CD4-positive, alpha-beta T cell treated with Interleukin-2 at 100 ng/mL for 4 hours (primary cell): ENCODE measurements at regions not wholly inside any gene's neighbourhood (a gene's known extent, or its start where the extent isn't known, plus 50 kb on each side); places are given as distances from the start of the nearest gene placed in this dataset.
"Not testable (repeated sequence)": the region's sequence is repeated elsewhere in the genome, so short reads cannot be mapped to it uniquely, and the experiment has no call there.

Source experiments
- DNase-seq: peaks from one replicate; pipeline ENCODE4 v3.0.0-alpha.2; 2020; ENCODE audit warnings: low spot score

DNA sequence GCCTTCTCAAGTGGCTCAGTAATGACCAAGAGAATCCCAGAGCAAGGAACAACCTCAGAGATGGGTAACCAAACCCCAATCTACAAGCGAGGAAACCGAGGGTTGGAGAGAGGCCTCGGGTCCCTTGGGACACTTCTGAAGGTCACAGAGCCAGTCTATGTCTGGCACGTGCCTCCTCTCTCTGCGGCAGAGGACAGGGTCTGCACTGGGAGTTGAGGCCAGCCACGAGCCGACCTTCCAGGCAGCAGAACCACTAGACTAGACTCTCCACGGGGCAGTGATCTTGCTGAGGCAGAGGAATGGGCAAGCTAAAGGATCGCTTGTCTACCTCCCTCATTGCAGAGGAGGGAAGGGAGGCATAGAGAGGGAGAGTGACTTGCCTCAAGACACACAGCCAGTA, 100.6 kb upstream of the SMAD3 start:
- no peak for DNase-seq

- DNase-seq, result no peak
Observed at GRCh38 chr15:66965201-66965900, 100.1 kb upstream of the SMAD3 start.

DNA sequence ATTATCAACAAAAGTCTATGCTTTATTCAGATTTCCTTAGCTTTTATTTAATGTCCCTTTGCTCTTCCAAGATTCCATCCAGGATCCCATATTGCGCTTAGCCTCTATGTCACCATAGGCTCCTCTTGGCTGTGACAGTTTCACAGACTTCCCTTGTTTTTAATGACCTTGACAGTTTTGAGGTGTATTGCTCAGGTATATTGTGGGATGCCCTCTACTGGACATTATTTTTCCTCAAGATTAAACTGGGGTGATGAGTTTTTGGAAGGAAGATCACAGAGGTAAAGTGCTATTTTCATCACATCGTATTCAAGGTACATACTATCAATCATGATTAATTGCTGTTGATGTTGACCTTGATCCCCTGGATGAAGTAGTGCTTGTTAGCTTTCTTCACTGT, 99.1 kb upstream of the SMAD3 start:
- DNase-seq, result peak; percentile 29

DNA sequence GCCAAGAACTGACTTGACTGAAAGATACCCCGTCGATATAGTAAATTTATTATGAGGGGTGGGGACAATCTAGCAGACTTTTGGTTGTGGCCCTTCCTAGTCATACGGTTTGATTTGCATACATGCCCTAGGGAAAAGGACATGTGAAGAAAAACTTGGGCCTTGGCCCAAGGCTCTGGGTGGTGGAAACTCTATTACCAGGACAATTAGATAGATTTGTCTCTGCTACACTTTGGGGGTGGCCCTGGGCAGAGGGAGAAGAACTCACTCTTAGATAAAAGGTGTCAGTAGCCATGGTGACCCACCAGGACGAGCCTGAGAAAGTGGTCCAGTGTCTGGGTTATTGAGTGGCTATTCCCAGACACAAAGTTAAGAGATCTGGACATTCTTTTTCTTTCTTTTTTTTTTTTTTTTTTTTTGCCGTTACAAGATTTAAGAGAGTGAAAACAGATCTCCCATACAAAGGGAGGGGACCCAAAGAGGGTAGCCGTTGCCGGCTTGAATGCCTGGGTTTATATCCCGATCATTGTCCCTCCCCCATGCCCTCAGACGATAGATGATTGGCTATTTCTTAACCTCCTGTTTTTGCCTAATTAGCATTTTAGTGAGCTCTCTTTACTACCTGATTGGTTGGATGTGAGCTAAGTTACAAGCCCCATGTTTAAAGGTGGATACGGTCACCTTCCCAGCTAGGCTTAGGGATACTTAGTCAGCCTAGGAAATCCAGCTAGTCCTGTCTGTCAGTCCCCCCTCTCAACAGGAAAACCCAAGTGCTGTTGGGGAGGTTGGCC, 96.4 kb upstream of the SMAD3 start:
- no peak for DNase-seq

DNA sequence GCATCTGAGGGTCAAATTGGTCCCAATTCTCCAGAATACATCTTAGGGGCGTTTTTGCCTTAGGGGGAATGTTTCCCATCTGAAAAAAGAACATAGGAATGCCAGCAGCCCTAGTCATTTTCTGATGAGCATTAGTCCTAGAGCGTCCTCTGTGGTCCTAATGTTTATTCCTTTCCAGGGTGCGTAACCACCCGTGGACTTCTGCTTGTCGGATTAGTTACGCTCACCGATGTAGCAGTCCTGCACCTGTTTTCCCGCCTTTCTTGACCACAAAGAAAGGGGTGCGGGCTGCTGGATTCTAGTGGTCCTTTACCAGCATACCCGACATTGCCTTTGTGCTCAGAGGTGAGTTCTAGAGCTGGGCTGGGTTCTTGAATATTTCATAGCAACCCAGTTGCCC, 91.3 kb upstream of the SMAD3 start:
- DNase-seq, result not testable (repeated sequence)

- not testable (repeated sequence) for DNase-seq
Observed at GRCh38 chr15:66976106-66976640, 89.2 kb upstream of the SMAD3 start.

DNA sequence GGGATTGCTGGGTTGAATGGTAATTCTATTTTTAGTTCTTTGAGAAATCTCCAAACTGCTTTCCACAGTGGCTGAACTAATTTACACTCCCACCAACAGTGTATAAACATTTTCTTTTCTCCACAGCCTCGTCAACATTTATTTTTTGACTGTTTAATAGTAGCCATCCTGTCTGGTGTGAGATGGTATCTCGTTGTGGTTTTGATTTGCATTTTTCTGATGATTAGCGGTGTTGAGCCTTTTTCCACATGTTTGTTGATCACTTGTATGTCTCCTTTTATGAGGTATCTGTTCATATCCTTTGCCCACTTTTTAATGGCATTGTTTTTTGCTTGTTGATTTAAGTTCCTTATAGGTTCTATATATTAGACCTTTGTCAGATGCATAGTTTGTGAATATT, 85.1 kb upstream of the SMAD3 start:
- not testable (repeated sequence) for DNase-seq

DNA sequence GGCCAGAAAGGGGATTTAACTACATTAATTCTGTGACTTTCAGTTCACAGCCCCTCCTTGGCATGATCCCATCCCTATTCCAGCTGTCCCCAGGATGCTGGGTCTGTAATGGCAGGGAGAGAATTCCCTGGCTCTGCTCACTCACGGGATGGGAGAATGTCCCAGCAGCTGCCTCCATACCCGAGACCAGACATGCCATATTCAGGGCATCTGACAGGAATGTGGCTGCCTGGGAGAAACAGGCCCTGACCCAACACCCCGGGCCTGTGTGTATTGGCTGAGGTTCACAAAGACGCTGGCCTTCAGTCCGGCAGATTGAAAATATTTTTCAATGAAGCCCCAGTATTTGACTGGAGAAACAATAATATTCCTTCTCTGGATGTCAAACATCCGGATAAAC, 83.6 kb upstream of the SMAD3 start:
- DNase-seq, result no peak

DNA sequence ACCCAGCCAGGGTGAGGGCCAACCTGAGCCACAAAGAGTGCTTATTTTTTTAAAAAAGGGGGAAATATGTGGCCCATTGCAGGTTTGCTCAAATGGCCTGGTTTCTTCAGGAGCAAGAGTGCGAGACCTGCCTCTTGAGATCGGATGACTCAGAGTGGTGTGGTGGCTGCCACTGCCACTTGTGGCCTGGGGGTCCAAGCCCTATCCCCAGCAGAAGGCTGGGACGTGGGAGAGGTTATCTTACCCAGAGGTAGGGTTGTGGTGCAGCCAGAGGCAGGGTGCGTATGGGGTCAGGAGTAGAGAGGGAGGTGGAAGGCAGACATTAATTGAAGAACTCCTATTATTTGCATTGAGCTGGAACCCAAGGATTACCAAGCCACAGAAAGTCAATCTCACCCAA, 83.2 kb upstream of the SMAD3 start:
- DNase-seq, result no peak

DNA sequence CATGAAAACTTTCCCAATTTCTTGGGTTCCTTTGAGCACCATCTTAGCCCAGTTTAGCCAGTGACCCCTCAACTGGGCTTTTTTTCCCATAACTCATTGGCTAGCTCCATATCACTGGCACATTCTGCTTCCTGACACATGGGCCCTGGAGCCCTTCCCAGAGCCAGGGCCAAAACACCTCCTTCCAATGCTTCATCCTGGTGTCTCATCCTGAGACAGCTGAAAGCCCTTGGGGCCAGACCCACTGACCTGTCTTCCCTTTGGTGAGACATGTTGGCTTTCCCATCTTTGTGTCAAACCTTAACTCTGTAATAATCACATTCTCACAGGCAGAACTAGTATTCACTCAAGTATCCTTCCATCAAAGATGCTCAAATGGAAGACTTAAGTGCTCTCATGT, 82.6 kb upstream of the SMAD3 start:
- no peak for DNase-seq

DNA sequence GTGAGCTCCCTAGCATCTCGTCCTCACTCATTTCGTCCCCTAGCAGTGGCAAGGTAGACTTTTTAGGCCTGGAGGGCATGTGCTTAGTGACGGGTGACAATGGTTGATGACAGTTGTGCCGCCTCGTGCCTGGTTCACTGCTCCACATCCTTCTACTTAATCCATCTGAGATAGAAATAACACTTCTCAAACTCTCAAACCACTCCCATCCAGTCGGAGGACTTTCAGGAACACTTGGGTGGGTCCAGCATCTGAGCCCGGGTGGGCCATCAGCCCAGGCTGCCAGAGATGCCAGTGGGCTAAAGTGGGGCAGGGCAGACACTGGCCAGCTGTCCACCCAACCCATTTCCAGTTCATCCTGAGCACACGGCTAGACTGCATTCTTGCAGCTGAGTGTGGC, 79.7 kb upstream of the SMAD3 start:
- no peak for DNase-seq

DNA sequence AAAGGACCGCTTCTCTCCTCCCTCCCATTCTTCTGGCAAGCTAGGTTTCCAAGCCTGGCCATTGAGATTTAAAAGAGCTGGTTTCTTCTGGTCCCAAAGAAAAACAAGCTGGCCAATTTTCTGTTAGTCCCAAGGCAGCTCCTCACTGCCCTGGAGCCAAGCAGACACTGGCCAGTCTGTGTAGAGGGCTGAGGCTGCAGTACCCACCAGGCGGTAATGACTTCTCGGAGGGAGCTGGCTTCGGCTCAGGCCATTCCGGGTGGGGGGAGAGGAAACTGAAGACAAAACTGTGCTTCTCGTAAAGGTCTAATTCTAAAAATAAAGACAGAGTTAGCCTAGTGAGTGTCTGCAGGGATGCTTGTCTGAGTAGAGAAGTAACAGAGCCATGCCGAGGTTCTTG, 78.5 kb upstream of the SMAD3 start:
- no peak for DNase-seq

DNA sequence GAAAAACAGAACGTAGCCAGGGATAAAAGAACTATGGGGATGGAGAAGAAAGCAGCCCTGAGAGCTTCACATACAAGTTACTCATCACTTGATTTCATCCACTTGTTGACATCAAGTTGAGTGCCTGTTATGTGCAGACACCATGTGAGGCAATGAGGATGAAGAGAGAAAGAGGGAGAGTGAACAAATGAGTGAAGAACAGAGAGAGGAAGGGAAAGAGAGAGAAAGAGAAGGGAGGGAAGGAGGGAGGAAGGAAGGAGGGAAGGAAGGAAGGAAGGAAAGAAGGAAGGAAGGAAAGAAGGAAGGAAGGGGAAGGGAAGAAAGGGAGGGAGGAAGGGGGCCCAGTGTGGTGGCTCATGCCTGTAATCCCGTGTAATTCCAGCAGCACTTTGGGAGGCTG, 72.3 kb upstream of the SMAD3 start:
- DNase-seq, result no peak

GRCh38 chr15:66993874-66994696, 71.3 kb upstream of the SMAD3 start:
- DNase-seq, result no peak

GRCh38 chr15:66994927-66995656, 70.3 kb upstream of the SMAD3 start:
- DNase-seq, result no peak

GRCh38 chr15:66996094-66996493, 69.3 kb upstream of the SMAD3 start:
- DNase-seq, result no peak

DNA sequence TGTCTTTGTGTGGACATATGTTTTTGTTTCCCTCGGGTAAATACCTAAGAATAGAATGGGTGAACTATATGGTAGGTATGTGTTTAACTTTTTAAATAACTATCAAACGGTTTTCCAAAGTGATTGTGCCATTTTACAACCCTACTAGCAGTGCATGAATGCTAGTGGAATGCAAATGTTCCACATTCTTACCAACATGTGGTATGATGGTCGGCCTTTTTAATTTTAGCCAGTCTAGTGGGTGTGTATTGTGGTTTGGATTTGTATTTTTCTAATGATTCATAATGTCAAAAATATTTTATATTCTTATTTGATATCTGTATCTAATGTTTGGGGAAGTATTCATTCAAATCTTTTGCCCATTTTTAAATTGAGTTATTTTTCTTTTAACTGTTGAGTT, 68.2 kb upstream of the SMAD3 start:
- no peak for DNase-seq

DNA sequence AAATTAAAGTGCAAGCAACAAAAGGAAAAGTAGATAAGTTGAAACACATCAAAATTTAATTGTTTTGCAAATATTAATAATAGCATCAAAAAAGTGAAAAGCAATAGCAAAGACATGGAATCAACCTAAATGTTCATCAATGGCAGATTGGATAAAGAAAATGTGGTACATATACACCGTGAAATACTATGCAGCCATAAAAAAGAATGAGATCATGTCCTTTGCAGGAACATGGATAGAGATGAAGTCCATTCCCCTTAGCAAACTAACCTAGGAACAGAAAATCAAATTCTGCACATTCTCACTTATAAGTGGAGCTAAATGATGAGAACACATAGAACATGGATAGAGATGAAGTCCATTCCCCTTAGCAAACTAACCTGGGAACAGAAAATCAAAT, 67.2 kb upstream of the SMAD3 start:
- not testable (repeated sequence) for DNase-seq

DNA sequence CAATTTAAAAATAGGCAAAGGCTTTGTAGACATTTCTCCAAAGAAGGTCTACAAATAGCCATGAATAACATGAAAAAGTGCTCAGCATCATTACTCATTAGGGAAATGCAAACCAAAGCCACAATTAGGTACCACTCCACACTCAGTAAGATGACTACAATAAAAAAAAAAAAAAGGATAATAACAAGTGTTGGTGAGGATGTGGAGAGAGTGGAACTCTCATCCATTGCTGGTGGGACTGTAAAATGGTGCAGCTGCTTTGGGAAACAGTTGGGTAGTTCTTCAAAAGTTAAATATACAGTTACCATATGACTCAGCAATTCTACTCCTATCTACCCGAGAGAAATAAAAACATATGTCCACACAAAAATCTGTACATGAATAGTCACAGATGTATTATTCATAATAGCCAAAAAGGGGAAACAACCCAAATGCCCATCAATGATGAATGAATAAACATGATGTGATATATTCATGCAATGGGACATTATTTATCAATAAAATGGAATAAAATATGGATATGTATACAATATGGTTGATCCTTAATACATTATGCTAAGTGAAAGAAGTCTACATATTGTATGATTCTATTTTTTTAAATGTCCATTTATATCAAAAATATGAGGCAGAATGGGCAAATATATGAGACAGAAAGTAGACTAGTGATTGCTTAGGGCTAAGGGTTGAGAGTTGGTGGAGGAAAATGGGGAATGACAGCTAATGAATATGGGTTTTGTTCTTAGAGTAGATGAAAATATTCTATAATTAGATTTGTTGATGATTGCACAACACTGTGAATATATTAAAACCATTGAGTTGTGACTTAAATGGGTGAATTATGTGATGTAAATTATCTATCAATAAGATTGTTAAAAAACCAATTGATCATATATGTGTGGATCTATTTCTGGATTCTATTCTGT, 66.1 kb upstream of the SMAD3 start:
- DNase-seq, result no peak

DNA sequence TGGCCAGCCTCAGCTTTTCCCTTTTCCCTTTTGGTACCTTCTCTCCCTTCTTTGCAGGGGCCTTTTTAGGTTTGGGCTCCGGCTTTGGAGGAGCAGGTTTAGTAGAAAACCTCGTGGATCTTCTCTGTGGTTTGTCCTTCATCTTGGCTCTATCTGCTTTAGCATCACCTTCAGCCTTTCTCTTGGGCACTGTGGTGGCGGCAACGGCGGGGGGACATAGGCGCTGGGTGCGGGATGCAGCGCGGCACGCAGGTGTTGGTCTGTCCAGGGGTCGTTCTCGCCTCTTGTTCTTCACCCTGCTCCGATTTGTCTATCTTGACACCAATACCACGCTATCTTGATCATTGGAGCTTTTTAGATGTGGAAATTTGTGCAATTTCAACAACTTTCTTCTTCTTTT, 64.5 kb upstream of the SMAD3 start:
- no peak for DNase-seq

GRCh38 chr15:67002368-67002767, 63.0 kb upstream of the SMAD3 start:
- DNase-seq, result no peak
